HepG2 (cell line): ENCODE measurements at regions not wholly inside any gene's neighbourhood (a gene's known extent, or its start where the extent isn't known, plus 50 kb on each side); places are given as distances from the start of the nearest gene placed in this dataset.

Experiments used
- ATAC-seq: fragments of 200-7000 bp; cut with Tn5 transposase; 3 replicates; pipeline ENCODE4 v1.9.1; 2020; ENCODE audit warnings: mild to moderate bottlenecking, moderate library complexity
- BruUV-seq: library from RNA; stranded (reverse); fragments of 400-500 nt; replicated peaks from 2 replicates; lab custom pipeline; 2021; lab: Mats Ljungman, UMichigan
- CTCF ChIA-PET: fragments of 300-600 bp; formaldehyde crosslinking; extraction: SDS; loops from one replicate; lab custom pipeline; 2021; ENCODE audit warnings: low total read pairs, inconsistent platforms, low intra/inter-chr PET ratio; lab: Yijun Ruan, JAX
- POLR2A ChIA-PET: fragments of 350-600 bp; sonication (Branson Sonifier 250); formaldehyde crosslinking; loops from one replicate; lab custom pipeline; 2020; ENCODE audit warnings: antibody characterized with exemption, inconsistent platforms; lab: Yijun Ruan, JAX
- DNase-seq: peaks from one replicate; pipeline ENCODE4 v3.0.0-alpha.2; 2015; ENCODE audit warnings: low spot score
- FAIRE-seq: peaks from 3 replicates; lab custom pipeline; 2011; peaks lifted over from hg19 to GRCh38; lab: Jason Lieb, UNC
- H2AFZ ChIP-seq: one replicate; pipeline ENCODE4 v1.6.1; 2011; ENCODE audit warnings: low read length, inconsistent platforms
- H3K27ac ChIP-seq: fragments of 300-600 bp; 3 replicates; pipeline ENCODE4 v1.8.0; 2011; ENCODE audit warnings: mixed run types, mild to moderate bottlenecking, mixed read lengths, low read length, inconsistent platforms; ENCODE audit not compliant: insufficient read depth; ENCODE audit errors: extremely low read length
- H3K27me3 ChIP-seq, 2 experiments: fragments of 200-600 bp in 1 of 2; 2 replicates in 1 of 2; 3 replicates in 1 of 2; pipeline versions ENCODE4 v1.6.0 to v1.8.0; 2011; ENCODE audit warnings: low read length in 2 of 2, mild to moderate bottlenecking in 2 of 2, moderate library complexity in 2 of 2, inconsistent platforms in 1 of 2; ENCODE audit not compliant: insufficient read depth in 2 of 2, control insufficient read depth in 1 of 2
- H3K36me3 ChIP-seq, 2 experiments: fragments of 200-600 bp in 1 of 2; replicated peaks in 1 of 2; 2 replicates in 1 of 2; 3 replicates in 1 of 2; pipeline versions ENCODE4 v1.5.1 to v1.8.0; 2011; ENCODE audit warnings: low read length in 2 of 2, inconsistent platforms in 1 of 2; ENCODE audit not compliant: insufficient read depth in 2 of 2, control insufficient read depth in 1 of 2
- H3K4me1 ChIP-seq: 2 replicates; pipeline ENCODE4 v1.5.1; 2012; ENCODE audit warnings: low read length, inconsistent platforms; ENCODE audit not compliant: insufficient read depth
- H3K4me2 ChIP-seq: 2 replicates; pipeline ENCODE4 v1.6.0; 2011; ENCODE audit warnings: low read depth, low read length, inconsistent platforms
- H3K4me3 ChIP-seq, 3 experiments: fragments of 200-600 bp in 1 of 3; sonication (generic), shearing (Covaris generic) in 1 of 3; replicated peaks in 1 of 3; 2 replicates each; pipeline ENCODE4 v1.5.1; 2011 to 2016; ENCODE audit warnings: low read length in 3 of 3, inconsistent platforms in 2 of 3, low read depth in 2 of 3, mild to moderate bottlenecking in 2 of 3, control low read depth in 1 of 3, mixed read lengths in 1 of 3; ENCODE audit not compliant: insufficient read depth in 1 of 3
- H3K79me2 ChIP-seq: one replicate; pipeline ENCODE4 v1.6.1; 2011; ENCODE audit warnings: low read length, inconsistent platforms; ENCODE audit not compliant: insufficient read depth
- H3K9ac ChIP-seq: 2 replicates; pipeline ENCODE4 v1.6.0; 2011; ENCODE audit warnings: mild to moderate bottlenecking, low read depth, low read length, inconsistent platforms; ENCODE audit not compliant: insufficient read depth
- H3K9me3 ChIP-seq: 2 replicates; pipeline ENCODE4 v1.5.1; 2012; ENCODE audit warnings: mild to moderate bottlenecking, low read length
- H4K20me1 ChIP-seq: 2 replicates; pipeline ENCODE4 v1.6.0; 2011; ENCODE audit warnings: inconsistent platforms, mild to moderate bottlenecking, low read length, moderate library complexity; ENCODE audit not compliant: insufficient read depth
- ATAD3A ChIP-seq: sonication (generic); formaldehyde crosslinking; IDR thresholded peaks from 2 replicates; pipeline ENCODE4 v1.4.0; 2020; ENCODE audit warnings: missing genetic modification reagents
- KLF12 ChIP-seq: sonication (generic); formaldehyde crosslinking; IDR thresholded peaks from 2 replicates; pipeline ENCODE4 v1.4.0; 2020; ENCODE audit warnings: missing genetic modification reagents, borderline replicate concordance
- KLF16 ChIP-seq, 2 experiments: sonication (generic) in 1 of 2; formaldehyde crosslinking in 1 of 2; IDR thresholded peaks; 2 replicates each; pipeline versions ENCODE4 v1.6.1 to v1.8.0; 2016 to 2023; ENCODE audit warnings: missing genetic modification reagents in 2 of 2, missing compliant biosample characterization in 1 of 2
- MAFF ChIP-seq: IDR thresholded peaks from 2 replicates; pipeline ENCODE4 v1.6.1; 2011; ENCODE audit warnings: low read depth, low read length, improper control_type of control experiment
- MAFK ChIP-seq, 2 experiments: IDR thresholded peaks in 1 of 2; conservative IDR thresholded peaks in 1 of 2; 2 replicates each; pipeline ENCODE4 v1.6.1; 2011; ENCODE audit warnings: improper control_type of control experiment in 2 of 2, low read length in 2 of 2
- MED1 ChIP-seq: sonication (generic); formaldehyde crosslinking; IDR thresholded peaks from 2 replicates; pipeline ENCODE4 v1.4.0; 2020; ENCODE audit warnings: missing genetic modification reagents
- NFKB2 ChIP-seq: sonication (generic); formaldehyde crosslinking; IDR thresholded peaks from 2 replicates; pipeline ENCODE4 v1.4.0; 2020; ENCODE audit warnings: missing genetic modification reagents, borderline replicate concordance
- SATB2 ChIP-seq: sonication (generic); formaldehyde crosslinking; IDR thresholded peaks from 2 replicates; pipeline ENCODE4 v1.5.0; 2020; ENCODE audit warnings: missing genetic modification reagents
- TERF1 ChIP-seq: sonication (generic); formaldehyde crosslinking; IDR thresholded peaks from 2 replicates; pipeline ENCODE4 v1.8.0; 2022; ENCODE audit warnings: mild to moderate bottlenecking, missing genetic modification reagents, moderate library complexity
- TP53 ChIP-seq: sonication (generic); formaldehyde crosslinking; conservative IDR thresholded peaks from 2 replicates; pipeline ENCODE4 v1.4.0; 2020; ENCODE audit warnings: missing genetic modification reagents
- TRIM24 ChIP-seq: sonication (generic); formaldehyde crosslinking; IDR thresholded peaks from 2 replicates; pipeline ENCODE4 v1.8.0; 2022; ENCODE audit warnings: mild to moderate bottlenecking, missing genetic modification reagents
- XBP1 ChIP-seq: sonication (generic); formaldehyde crosslinking; IDR thresholded peaks from 2 replicates; pipeline ENCODE4 v1.5.0; 2020; ENCODE audit warnings: missing genetic modification reagents
- YY1 ChIP-seq: IDR thresholded peaks from 2 replicates; pipeline ENCODE4 v1.6.1; 2011; ENCODE audit warnings: low read length, low read depth, moderate library complexity, mild to moderate bottlenecking; ENCODE audit not compliant: insufficient read depth, insufficient replicate concordance
- ZNF34 ChIP-seq: sonication (generic); formaldehyde crosslinking; IDR thresholded peaks from 2 replicates; pipeline ENCODE4 v1.4.0; 2020; ENCODE audit warnings: mild to moderate bottlenecking, missing genetic modification reagents, borderline replicate concordance
- ZSCAN29 ChIP-seq: sonication (generic); formaldehyde crosslinking; conservative IDR thresholded peaks from 2 replicates; pipeline ENCODE4 v1.4.0; 2020; ENCODE audit warnings: mild to moderate bottlenecking, missing genetic modification reagents
- in situ Hi-C: cut with HindIII; loops from 2 replicates; pipeline ENCODE4 v1.10.0; 2017; ENCODE audit warnings: low pct_unique_long_range_greater_than_20kb; ENCODE audit not compliant: extremely low pct_ligation_motif_present
- intact Hi-C: fragments of 100-400 bp; cut with micrococcal nuclease; formaldehyde crosslinking; loops from one replicate; pipeline ENCODE4 v1.10.0; 2022; ENCODE audit not compliant: unreplicated experiment

DNA sequence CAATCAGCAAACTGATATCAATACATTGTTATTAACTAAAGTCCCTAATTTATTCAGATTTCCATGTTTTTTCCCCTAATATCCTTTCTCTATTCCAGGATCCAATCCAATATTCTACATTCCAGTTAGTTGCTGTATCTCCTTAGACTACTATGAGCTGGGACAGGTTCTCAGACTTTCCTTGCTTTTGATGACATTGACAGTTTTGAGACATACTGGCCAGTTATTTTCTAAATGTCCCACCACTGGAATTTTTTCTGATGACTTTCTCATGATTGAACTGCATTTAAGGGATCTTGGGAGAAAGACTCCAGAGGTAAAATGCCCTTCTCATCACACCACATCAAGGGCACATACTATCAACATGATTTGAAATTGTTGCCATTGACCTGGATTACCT, 177.1 kb upstream of the MAF start:
- FAIRE-seq: no peak
- no peak overlapping the region for H3K9ac ChIP-seq
- no peak for ATAC-seq
- no peak overlapping the region for H3K4me3 ChIP-seq
- H2AFZ ChIP-seq: no peak overlapping the region
- ChIA-PET POLR2A (no interaction called here), CTCF (no interaction called here)
- no peak for TF ChIP-seq KLF12 (CRISPR knock-in tag)
- peak; percentile 52 to 71 for TF ChIP-seq MAFK (conservative IDR thresholded peaks at IDR 0.05 in 1 of 2, IDR thresholded peaks at IDR 0.05 in 1 of 2; ENCODE audit: low read length in 2 of 2)
- TF ChIP-seq SATB2 (CRISPR knock-in tag): no peak
- peak; percentile 44; the same call in 1 of the 2 replicates for TF ChIP-seq MAFF
- no peak for TF ChIP-seq TRIM24 (CRISPR knock-in tag)
- no peak for TF ChIP-seq KLF16 (CRISPR knock-in tag; IDR thresholded peaks at IDR 0.05)
- no peak for TF ChIP-seq ATAD3A
- TF ChIP-seq ZSCAN29 (CRISPR knock-in tag): no peak
- TF ChIP-seq MED1 (CRISPR knock-in tag): no peak
- TF ChIP-seq ZNF34 (CRISPR knock-in tag): no peak
- TF ChIP-seq YY1: no peak
- no peak for TF ChIP-seq TERF1 (CRISPR knock-in tag)
- no peak for TF ChIP-seq XBP1
- TF ChIP-seq NFKB2 (CRISPR knock-in tag): no peak
- TF ChIP-seq TP53 (CRISPR knock-in tag): no peak
- intact Hi-C loops: no loop called here
- no peaks in the 10 kb centered on the region for H3K9me3 ChIP-seq
- H3K4me2 ChIP-seq: no peak overlapping the region
- in situ Hi-C loops: no loop called here
- BruUV-seq: no TSS peak
- no peaks in the 10 kb centered on the region for H4K20me1 ChIP-seq
- H3K27me3 ChIP-seq: no peaks in the 10 kb centered on the region
- no peaks in the 10 kb centered on the region for H3K79me2 ChIP-seq
- H3K27ac ChIP-seq: no peak overlapping the region
- H3K4me1 ChIP-seq: no peaks in the 10 kb centered on the region
- DNase-seq: no peak
- H3K36me3 ChIP-seq: no peaks in the 10 kb centered on the region
